ENCODE measurements at regions not wholly inside any gene's neighbourhood (a gene's known extent, or its start where the extent isn't known, plus 50 kb on each side); places are given as distances from the start of the nearest gene placed in this dataset.
"Not testable (repeated sequence)": the region's sequence is repeated elsewhere in the genome, so short reads cannot be mapped to it uniquely, and the experiment has no call there.

DNA sequence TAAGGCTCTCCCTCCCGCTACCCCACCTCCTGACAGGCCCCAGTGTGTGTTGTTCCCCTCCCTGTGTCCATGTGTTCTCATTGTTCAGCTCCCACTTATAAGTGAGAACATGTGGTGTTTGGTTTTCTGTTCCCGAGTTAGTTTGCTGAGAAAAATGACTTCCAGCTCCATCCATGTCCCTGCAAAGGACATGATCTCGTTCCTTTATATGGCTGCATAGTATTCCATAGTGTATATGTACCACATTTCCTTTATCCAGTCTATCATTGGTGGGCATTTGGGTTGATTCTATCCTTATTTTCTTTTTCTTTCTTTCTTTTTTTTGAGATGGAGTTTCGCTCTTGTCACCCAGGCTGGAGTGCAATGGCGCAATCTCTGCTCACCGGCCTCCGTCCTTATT, 57.8 kb upstream of the RASSF3 start:
- DNase-seq; H3K9me3 Mint-ChIP-seq; H3K36me3 Mint-ChIP-seq; H3K4me3 Mint-ChIP-seq; intact Hi-C loops (cut with micrococcal nuclease); H3K27ac Mint-ChIP-seq; H3K4me1 Mint-ChIP-seq (ENCODE audit: low read depth); H3K27me3 Mint-ChIP-seq; POLR2A ChIA-PET: not testable (repeated sequence)
- CTCF ChIA-PET, result interaction anchor here (7.0 kb wide), 1 partner anchor 144 kb away, joined by 161 read pairs; no protein-coding TSS in a partner anchor

DNA sequence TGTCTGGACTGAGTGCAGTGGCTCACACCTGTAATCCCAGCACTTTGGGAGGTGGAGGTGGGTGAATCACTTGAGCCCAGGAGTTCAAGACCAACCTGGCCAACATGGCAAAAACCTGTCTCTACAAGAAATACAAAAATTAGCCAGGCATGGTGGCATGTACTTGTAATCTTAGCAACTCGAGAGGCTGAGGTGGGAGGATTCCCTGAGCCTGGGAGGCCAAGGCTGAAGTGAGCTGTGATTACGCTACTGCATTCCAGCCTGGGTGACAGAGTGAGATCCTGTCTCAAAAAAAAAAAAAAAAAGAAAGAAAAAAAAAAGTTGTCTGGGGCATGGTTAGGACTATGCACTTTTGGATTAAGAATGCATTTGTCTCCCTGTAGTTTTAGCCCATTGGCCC, 56.6 kb upstream of the RASSF3 start:
- CTCF ChIA-PET, result interaction anchor here (7.0 kb wide), 1 partner anchor 143 kb away, joined by 161 read pairs; no protein-coding TSS in a partner anchor
- H3K27me3 Mint-ChIP-seq; H3K9me3 Mint-ChIP-seq; H3K27ac Mint-ChIP-seq; intact Hi-C loops (cut with micrococcal nuclease); H3K4me1 Mint-ChIP-seq (ENCODE audit: low read depth); POLR2A ChIA-PET; H3K36me3 Mint-ChIP-seq; H3K4me3 Mint-ChIP-seq; DNase-seq: not testable (repeated sequence)

DNA sequence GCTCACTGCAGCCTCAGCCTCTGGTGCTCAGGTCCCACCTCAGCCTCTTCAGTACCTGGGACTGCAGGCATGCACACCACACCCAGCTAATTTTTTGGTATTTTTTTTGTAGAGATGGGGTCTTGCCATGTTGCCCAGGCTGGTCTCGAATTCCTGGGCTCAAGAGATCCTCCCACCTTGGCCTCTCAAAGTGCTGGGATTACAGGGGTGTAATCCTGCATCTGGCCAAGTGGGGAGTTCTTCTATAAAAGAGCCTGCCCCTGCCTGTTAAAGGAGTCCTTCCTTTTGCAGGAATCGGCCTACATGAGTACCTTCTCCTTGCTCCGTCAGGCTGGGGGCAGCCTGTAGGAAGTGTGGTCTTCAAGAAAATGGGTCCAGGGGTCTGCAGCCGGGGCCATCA, 54.1 kb upstream of the RASSF3 start:
- DNase-seq, result no peak
- ChIA-PET POLR2A (no interaction called here), CTCF (interaction anchor here (1.3 kb wide), 1 partner anchor 142 kb away, joined by 4 read pairs; no protein-coding TSS in a partner anchor)
- no peaks in the 10 kb centered on the region for H3K27me3 Mint-ChIP-seq
- peaks cover under 1% of the 10 kb centered on the region for H3K4me1 Mint-ChIP-seq (ENCODE audit: low read depth)
- H3K4me3 Mint-ChIP-seq, result no peak overlapping the region
- H3K9me3 Mint-ChIP-seq, result no peaks in the 10 kb centered on the region
- H3K27ac Mint-ChIP-seq, result no peak overlapping the region
- intact Hi-C loops (cut with micrococcal nuclease), result no loop called here
- H3K36me3 Mint-ChIP-seq, result no peaks in the 10 kb centered on the region

DNA sequence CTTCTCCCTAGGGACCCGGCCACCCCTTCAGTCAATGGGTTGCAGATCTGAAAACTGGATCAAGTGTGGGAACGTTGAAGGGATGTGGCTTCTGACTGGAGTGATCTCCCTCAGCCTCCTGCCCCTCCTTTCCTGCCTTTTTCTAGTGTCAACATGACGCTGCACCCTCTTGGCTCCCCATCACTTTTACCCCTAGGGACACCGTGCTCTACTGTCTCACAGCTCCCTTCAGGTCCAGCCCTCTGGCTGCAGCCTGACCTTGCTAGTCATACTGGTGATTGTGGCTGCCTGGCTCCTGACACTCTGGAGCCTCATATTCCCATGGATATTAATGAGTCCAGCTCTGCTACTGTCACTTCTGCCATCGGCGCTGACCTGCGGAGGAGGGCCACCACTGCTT, 51.5 kb upstream of the RASSF3 start:
- ChIA-PET POLR2A (no interaction called here), CTCF (no interaction called here)
- H3K9me3 Mint-ChIP-seq, result no peaks in the 10 kb centered on the region
- no peak overlapping the region for H3K4me3 Mint-ChIP-seq
- no peaks in the 10 kb centered on the region for H3K27me3 Mint-ChIP-seq
- no peaks in the 10 kb centered on the region for H3K36me3 Mint-ChIP-seq
- H3K27ac Mint-ChIP-seq, result no peak overlapping the region
- DNase-seq, result no peak
- peaks cover 2% of the 10 kb centered on the region for H3K4me1 Mint-ChIP-seq (ENCODE audit: low read depth)
- intact Hi-C loops (cut with micrococcal nuclease), result no loop called here

DNA sequence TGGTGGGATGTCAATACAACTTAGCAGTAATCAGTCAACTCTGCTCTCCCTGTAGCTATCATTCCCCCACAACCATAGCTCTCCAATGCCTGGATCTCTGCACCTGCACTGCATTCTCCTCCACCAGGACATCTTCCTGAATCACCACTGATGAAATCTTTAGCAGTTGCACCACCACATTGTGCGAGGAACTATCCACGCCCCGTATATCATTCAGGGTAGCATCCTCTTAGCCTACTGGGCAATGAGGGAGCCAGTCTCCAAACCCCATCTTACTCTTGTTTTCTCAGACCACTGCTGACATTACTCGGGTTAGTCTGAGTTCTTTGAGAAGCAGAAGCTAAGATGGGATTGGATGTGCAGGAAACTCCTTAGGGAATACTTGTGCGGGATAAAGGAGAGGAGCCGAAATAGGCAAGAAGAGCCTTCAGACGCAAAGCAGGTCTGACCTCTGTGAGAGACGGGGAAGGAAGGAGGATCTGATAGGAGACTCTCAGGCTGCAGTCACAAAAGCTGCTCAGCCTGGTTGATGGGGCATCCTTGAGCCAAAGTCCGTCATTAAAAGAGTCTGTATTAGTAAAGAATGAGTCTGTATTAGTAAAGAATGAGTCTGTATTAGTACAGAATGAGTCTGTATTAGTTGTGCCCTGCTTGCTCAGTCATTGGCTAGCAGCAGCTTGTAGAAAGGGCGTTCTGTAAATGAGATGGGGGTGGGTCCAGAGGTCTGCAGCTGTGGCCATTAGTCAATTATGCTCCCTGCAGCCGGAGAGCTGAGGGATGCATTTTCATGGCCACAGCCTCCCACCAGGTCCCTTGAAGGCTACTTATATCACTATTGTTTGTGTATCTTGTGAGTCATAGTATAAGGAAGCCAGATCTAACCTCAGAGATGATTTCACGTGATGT, 49.6 kb upstream of the RASSF3 start:
- POLR2A ChIA-PET, result interaction anchor here (0.5 kb wide), 1 partner anchor 16 kb away, joined by 4 read pairs; no protein-coding TSS in a partner anchor
- DNase-seq, result peak; percentile 12

More for the DNA sequence above, 49.6 kb upstream of the RASSF3 start:
- H3K4me3 Mint-ChIP-seq, result no peak overlapping the region
- peaks cover 2% of the 10 kb centered on the region for H3K4me1 Mint-ChIP-seq (ENCODE audit: low read depth)
- H3K27ac Mint-ChIP-seq, result no peak overlapping the region
- no peaks in the 10 kb centered on the region for H3K9me3 Mint-ChIP-seq
- intact Hi-C loops (cut with micrococcal nuclease), result no loop called here
- no peaks in the 10 kb centered on the region for H3K36me3 Mint-ChIP-seq
- H3K27me3 Mint-ChIP-seq, result no peaks in the 10 kb centered on the region
- CTCF ChIA-PET, result interaction anchor here (0.9 to 1.8 kb wide), 4 partner anchors 11 to 137 kb away, joined by 3 to 5 read pairs (median 4); no protein-coding TSS in a partner anchor
